Left lung (tissue), 4 donors: ENCODE measurements at regions not wholly inside any gene's neighbourhood (a gene's known extent, or its start where the extent isn't known, plus 50 kb on each side); places are given as distances from the start of the nearest gene placed in this dataset.

Experiments
- ATAC-seq: fragments of 200-7000 bp; cut with Tn5 transposase; one replicate; pipeline ENCODE4 v1.9.1; 2020; ENCODE audit warnings: moderate library complexity
- DNase-seq, 4 donors: peaks; one replicate each; pipeline ENCODE4 v3.0.0-alpha.2; 2013 to 2020
- H3K27ac ChIP-seq, 2 donors: fragments of 200-600 bp; sonication (generic) in 1 of 2; one replicate each; pipeline versions ENCODE4 v1.5.0 to v1.8.0; 2020 to 2021
- H3K27me3 ChIP-seq, 2 donors: fragments of 200-600 bp; sonication (generic) in 1 of 2; one replicate each; pipeline versions ENCODE4 v1.5.0 to v1.8.0; 2020 to 2021
- H3K36me3 ChIP-seq, 2 donors: fragments of 200-600 bp; sonication (generic) in 1 of 2; one replicate each; pipeline versions ENCODE4 v1.5.0 to v1.8.0; 2020 to 2021
- H3K4me1 ChIP-seq, 2 donors: fragments of 200-600 bp; one replicate each; pipeline ENCODE4 v1.8.0; 2021
- H3K4me3 ChIP-seq, 2 donors: fragments of 200-600 bp; sonication (generic) in 1 of 2; one replicate each; pipeline versions ENCODE4 v1.5.0 to v1.8.0; 2020 to 2021; ENCODE audit warnings: mild to moderate bottlenecking in 1 of 2
- H3K9me3 ChIP-seq, 2 donors: fragments of 200-600 bp; sonication (generic) in 1 of 2; one replicate each; pipeline versions ENCODE4 v1.5.0 to v1.8.0; 2020 to 2021
- CTCF ChIP-seq, 2 donors: fragments of 200-600 bp; sonication (generic) in 1 of 2; IDR thresholded peaks; one replicate each; pipeline versions ENCODE4 v1.5.0 to v1.8.0; 2021; ENCODE audit warnings: antibody characterized with exemption in 2 of 2
- intact Hi-C, 2 donors: fragments of 100-400 bp; cut with DNase I; formaldehyde crosslinking; loops; one replicate each; pipeline versions ENCODE4 v1.11.2 to v1.14.2; 2022
- donor health status: DM: no; HTN: yes; CAD: no.
- donor health status: DM: no; HTN: no; CAD: no.

- intact Hi-C loops: no loop called here
- Histone ChIP-seq H3K4me3 (no peak overlapping the region), H3K27ac (no peak overlapping the region), H3K27me3 (no peaks in the 10 kb centered on the region), H3K4me1 (no peaks in the 10 kb centered on the region), H3K36me3 (no peaks in the 10 kb centered on the region), H3K9me3 (no peaks in the 10 kb centered on the region)
- DNase-seq: no peak
- ATAC-seq: no peak
- no peak for TF ChIP-seq CTCF (IDR thresholded peaks at IDR 0.05)
Measured at GRCh38 chr7:82694022-82694421, 250.4 kb upstream of the CACNA2D1 start.

- Histone ChIP-seq H3K36me3 (no peaks in the 10 kb centered on the region), H3K9me3 (no peaks in the 10 kb centered on the region), H3K27me3 (no peaks in the 10 kb centered on the region), H3K4me1 (no peaks in the 10 kb centered on the region), H3K4me3 (no peak overlapping the region), H3K27ac (no peak overlapping the region)
- intact Hi-C loops: no loop called here
- DNase-seq (peak in 1 of 4 donors; percentile 62), ATAC-seq (no peak)
- no peak for TF ChIP-seq CTCF (IDR thresholded peaks at IDR 0.05)
Measured at GRCh38 chr7:82690929-82691328, 247.4 kb upstream of the CACNA2D1 start.

- no peak for DNase-seq
- H3K27ac ChIP-seq: no peak overlapping the region
- H3K4me3 ChIP-seq: no peak overlapping the region
- ATAC-seq: no peak
- intact Hi-C loops: no loop called here
- no peaks in the 10 kb centered on the region for H3K9me3 ChIP-seq
- TF ChIP-seq CTCF (IDR thresholded peaks at IDR 0.05): no peak
- H3K27me3 ChIP-seq: no peaks in the 10 kb centered on the region
- no peaks in the 10 kb centered on the region for H3K4me1 ChIP-seq
- no peaks in the 10 kb centered on the region for H3K36me3 ChIP-seq
Measured at GRCh38 chr7:82685214-82685613, 241.6 kb upstream of the CACNA2D1 start.

GRCh38 chr7:82678716-82679115 lies 235.1 kb upstream of the CACNA2D1 start:
- Histone ChIP-seq H3K27me3 (no peaks in the 10 kb centered on the region), H3K27ac (no peak overlapping the region)
- peak; percentile 41 for ATAC-seq

GRCh38 chr7:82678259-82678658 lies 234.7 kb upstream of the CACNA2D1 start:
- no peak for DNase-seq
- no peaks in the 10 kb centered on the region for H3K4me1 ChIP-seq
- intact Hi-C loops: no loop called here
- H3K4me3 ChIP-seq: no peak overlapping the region
- H3K9me3 ChIP-seq: no peaks in the 10 kb centered on the region
- no peaks in the 10 kb centered on the region for H3K36me3 ChIP-seq
- no peak overlapping the region for H3K27ac ChIP-seq
- TF ChIP-seq CTCF (IDR thresholded peaks at IDR 0.05): no peak
- no peaks in the 10 kb centered on the region for H3K27me3 ChIP-seq
- peak; percentile 61 for ATAC-seq

More at GRCh38 chr7:82678716-82679115, 235.1 kb upstream of the CACNA2D1 start:
- Histone ChIP-seq H3K9me3 (no peaks in the 10 kb centered on the region), H3K4me1 (no peaks in the 10 kb centered on the region), H3K4me3 (no peak overlapping the region), H3K36me3 (no peaks in the 10 kb centered on the region)
- no peak for DNase-seq
- no peak for TF ChIP-seq CTCF (IDR thresholded peaks at IDR 0.05)
- intact Hi-C loops: no loop called here
